Calu3 (cell line): ENCODE measurements at regions not wholly inside any gene's neighbourhood (a gene's known extent, or its start where the extent isn't known, plus 50 kb on each side); places are given as distances from the start of the nearest gene placed in this dataset.

Experiments
- BruUV-seq: library from RNA; stranded (reverse); fragments of 400-500 nt; replicated peaks from 2 replicates; lab custom pipeline; 2021; lab: Mats Ljungman, UMichigan
- CTCF ChIA-PET: fragments of 300-600 bp; sonication (Branson Sonifier 250); formaldehyde crosslinking; loops from one replicate; lab custom pipeline; 2022; ENCODE audit warnings: antibody characterized with exemption; lab: Charles Lee
- DNase-seq: peaks from one replicate; pipeline ENCODE4 v3.0.0; 2022
- H3K27ac Mint-ChIP-seq: one replicate; pipeline ENCODE4 v1.8.0; 2022; ENCODE audit warnings: mixed read lengths; ENCODE audit not compliant: unreplicated experiment
- H3K27me3 Mint-ChIP-seq: one replicate; pipeline ENCODE4 v1.8.0; 2022; ENCODE audit warnings: mixed read lengths; ENCODE audit not compliant: unreplicated experiment
- H3K36me3 Mint-ChIP-seq: one replicate; pipeline ENCODE4 v1.8.0; 2022; ENCODE audit warnings: mild to moderate bottlenecking, moderate library complexity, mixed read lengths; ENCODE audit not compliant: insufficient read depth, unreplicated experiment
- H3K4me1 Mint-ChIP-seq: one replicate; pipeline ENCODE4 v1.8.0; 2022; ENCODE audit warnings: mild to moderate bottlenecking, low read depth, mixed read lengths; ENCODE audit not compliant: unreplicated experiment
- H3K4me3 Mint-ChIP-seq: one replicate; pipeline ENCODE4 v1.8.0; 2022; ENCODE audit warnings: mild to moderate bottlenecking, low read depth, moderate library complexity, mixed read lengths; ENCODE audit not compliant: unreplicated experiment
- H3K9me3 Mint-ChIP-seq: one replicate; pipeline ENCODE4 v1.8.0; 2022; ENCODE audit warnings: low read depth, mixed read lengths; ENCODE audit not compliant: unreplicated experiment
- CTCF ChIP-seq: fragments of 200-600 bp; IDR thresholded peaks from one replicate; pipeline ENCODE4 v1.8.0; 2022; ENCODE audit warnings: antibody characterized with exemption; ENCODE audit not compliant: unreplicated experiment
- intact Hi-C: fragments of 100-400 bp; cut with micrococcal nuclease; formaldehyde crosslinking; loops from one replicate; pipeline ENCODE4 v1.10.0; 2022; ENCODE audit not compliant: unreplicated experiment

GRCh38 chr10:28105561-28105960 is 106.7 kb upstream of the ODAD2 start:
- CTCF ChIA-PET: no interaction called here
- no peak for TF ChIP-seq CTCF
- intact Hi-C loops: no loop called here
- H3K9me3 Mint-ChIP-seq: peaks cover 3% of the 10 kb centered on the region
- H3K36me3 Mint-ChIP-seq: no peaks in the 10 kb centered on the region
- peaks cover 14% of the 10 kb centered on the region for H3K4me1 Mint-ChIP-seq
- DNase-seq: no peak
- no peak overlapping the region for H3K27ac Mint-ChIP-seq
- no peak overlapping the region for H3K4me3 Mint-ChIP-seq
- H3K27me3 Mint-ChIP-seq: no peaks in the 10 kb centered on the region
- no TSS peak for BruUV-seq

GRCh38 chr10:28097633-28098032 is 98.8 kb upstream of the ODAD2 start:
- no peak for TF ChIP-seq CTCF
- DNase-seq: no peak
- no peaks in the 10 kb centered on the region for H3K36me3 Mint-ChIP-seq
- H3K27ac Mint-ChIP-seq: no peak overlapping the region
- CTCF ChIA-PET: interaction anchor here (0.7 kb wide), 1 partner anchor 136 kb away, joined by 3 read pairs; no protein-coding TSS in a partner anchor
- no TSS peak for BruUV-seq
- no peaks in the 10 kb centered on the region for H3K4me1 Mint-ChIP-seq
- intact Hi-C loops: no loop called here
- H3K4me3 Mint-ChIP-seq: no peak overlapping the region
- no peaks in the 10 kb centered on the region for H3K27me3 Mint-ChIP-seq
- H3K9me3 Mint-ChIP-seq: no peaks in the 10 kb centered on the region

- H3K4me1 Mint-ChIP-seq: no peaks in the 10 kb centered on the region
- no TSS peak for BruUV-seq
- intact Hi-C loops: no loop called here
- H3K9me3 Mint-ChIP-seq: no peaks in the 10 kb centered on the region
- no peaks in the 10 kb centered on the region for H3K27me3 Mint-ChIP-seq
- no peaks in the 10 kb centered on the region for H3K36me3 Mint-ChIP-seq
- TF ChIP-seq CTCF: no peak
- no peak for DNase-seq
- H3K27ac Mint-ChIP-seq: no peak overlapping the region
- H3K4me3 Mint-ChIP-seq: no peak overlapping the region
- CTCF ChIA-PET: no interaction called here
Observed at GRCh38 chr10:28095791-28096378, 97.0 kb upstream of the ODAD2 start.

DNA sequence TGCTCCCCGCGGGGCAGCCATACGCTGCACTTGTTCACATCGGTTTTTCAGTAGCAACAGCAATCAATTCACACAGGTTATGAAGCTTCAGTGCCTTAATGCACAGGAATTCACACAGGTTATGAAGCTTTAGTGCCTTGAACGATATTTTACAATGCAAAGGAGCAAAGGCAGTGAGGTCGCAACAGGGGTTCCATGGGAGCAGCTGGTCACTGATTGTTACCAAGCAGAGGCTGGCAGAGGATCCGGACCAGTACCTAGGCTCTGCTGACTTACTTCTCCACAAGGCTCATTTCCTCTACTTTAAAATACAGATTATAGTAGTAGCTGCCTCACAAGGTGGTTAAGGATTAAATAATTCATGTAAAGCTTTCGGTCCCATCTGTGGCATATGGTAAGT is 95.2 kb upstream of the ODAD2 start:
- CTCF ChIA-PET: no interaction called here
- Mint-ChIP-seq H3K27ac (no peak overlapping the region), H3K36me3 (no peaks in the 10 kb centered on the region), H3K4me1 (no peaks in the 10 kb centered on the region), H3K9me3 (no peaks in the 10 kb centered on the region), H3K27me3 (no peaks in the 10 kb centered on the region), H3K4me3 (no peak overlapping the region)
- BruUV-seq: no TSS peak
- intact Hi-C loops: no loop called here
- TF ChIP-seq CTCF: no peak
- DNase-seq: no peak
